Tongue (tissue), 1 donor: ENCODE measurements at regions not wholly inside any gene's neighbourhood (a gene's known extent, or its start where the extent isn't known, plus 50 kb on each side); places are given as distances from the start of the nearest gene placed in this dataset.
"Not testable (repeated sequence)": the region's sequence is repeated elsewhere in the genome, so short reads cannot be mapped to it uniquely, and the experiment has no call there.

Source experiments
- DNase-seq: peaks from one replicate; pipeline ENCODE4 v3.0.0-alpha.2; 2015

DNA sequence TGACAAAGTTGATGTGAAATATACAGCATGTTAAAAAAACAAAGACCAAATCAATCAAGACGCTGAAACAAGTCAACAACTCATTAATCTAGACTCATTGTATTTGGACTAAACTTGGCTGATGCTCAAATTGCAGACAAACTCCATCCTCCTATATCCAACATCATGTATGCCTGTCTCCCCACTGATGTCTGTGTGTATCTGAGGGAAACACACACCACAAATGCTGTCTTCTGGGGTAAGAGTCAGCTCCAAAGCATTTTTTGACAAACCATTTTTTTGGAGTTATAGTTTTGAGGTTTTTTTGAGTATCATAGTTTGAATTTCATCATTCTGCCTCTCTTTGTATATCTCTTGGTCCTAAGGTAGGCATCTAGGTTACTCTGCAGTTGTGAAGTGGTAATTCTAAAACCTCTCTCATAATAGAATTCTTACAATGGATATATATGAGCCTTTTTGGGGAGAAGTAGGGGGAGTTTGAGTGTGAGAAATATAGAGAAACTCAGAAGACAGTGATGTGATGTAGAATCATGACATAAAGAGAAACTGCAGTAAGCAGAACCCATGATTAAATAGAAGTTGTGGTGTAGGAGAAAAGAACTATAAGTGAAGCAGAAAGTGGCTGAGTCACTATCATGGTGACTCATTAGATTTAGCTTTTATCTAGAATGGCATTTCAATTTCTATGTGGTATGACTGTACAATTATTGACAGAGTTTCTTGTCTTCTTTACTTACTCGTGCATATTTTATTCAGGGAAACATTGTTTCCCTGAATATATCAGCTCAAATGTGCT lies 1531.1 kb upstream of the LRRTM3 start:
- no peak for DNase-seq

DNA sequence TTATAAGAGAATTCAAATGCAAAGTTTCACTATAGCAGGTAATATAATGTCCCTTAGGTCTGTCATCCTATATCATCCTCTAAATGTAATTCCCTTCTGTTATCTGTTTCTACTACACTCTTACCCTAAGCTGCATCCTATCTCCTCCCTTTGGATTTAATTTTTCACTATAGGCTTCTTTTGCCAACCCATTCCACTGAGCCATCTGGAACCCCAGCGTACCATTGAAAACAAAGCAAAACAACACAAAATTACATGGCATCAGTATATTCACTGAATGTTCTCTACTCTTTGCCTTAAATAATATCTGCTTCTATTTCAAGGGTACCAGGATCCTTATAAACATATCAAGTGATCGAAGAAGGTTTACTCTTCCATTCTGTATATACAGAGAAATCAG lies 1530.2 kb upstream of the LRRTM3 start:
- no peak for DNase-seq

DNA sequence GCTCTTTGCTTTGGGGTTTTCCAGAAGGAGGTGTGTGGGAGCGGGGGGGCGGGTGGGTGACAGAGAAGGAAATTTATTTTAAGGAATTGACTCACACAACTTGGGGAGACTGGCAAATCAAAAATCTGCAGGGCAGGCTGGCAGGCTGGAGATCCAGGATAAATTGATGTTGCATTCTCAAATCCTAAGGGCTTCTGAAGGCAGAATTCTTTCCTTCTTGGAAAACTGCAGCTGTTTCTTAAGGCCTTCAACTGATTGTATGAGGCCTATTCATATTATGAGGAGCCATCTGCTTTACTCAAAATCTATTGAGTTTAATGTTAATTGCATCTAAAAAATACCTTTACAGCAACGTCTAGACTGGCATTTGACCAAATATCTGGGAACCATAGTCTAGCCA lies 1528.8 kb upstream of the LRRTM3 start:
- DNase-seq: no peak

DNA sequence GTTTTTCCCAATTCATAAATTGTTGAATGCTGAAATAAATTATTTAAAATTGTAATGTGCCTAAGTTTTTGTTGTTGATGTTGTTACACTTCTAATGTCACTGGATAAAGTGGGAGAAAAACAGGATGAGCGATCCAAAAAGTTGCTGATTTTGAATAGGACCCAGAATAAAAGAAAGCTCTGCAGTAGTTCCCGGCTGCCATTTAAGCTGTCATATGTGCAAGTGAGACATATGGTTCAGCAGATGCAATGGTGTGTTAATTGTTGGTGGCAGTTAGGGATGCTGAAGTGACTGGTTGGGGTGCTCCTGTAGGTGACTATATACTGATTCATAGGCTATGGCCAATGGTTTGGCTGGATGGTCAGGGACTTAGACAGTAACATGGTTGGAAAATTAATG lies 1517.4 kb upstream of the LRRTM3 start:
- DNase-seq: no peak

DNA sequence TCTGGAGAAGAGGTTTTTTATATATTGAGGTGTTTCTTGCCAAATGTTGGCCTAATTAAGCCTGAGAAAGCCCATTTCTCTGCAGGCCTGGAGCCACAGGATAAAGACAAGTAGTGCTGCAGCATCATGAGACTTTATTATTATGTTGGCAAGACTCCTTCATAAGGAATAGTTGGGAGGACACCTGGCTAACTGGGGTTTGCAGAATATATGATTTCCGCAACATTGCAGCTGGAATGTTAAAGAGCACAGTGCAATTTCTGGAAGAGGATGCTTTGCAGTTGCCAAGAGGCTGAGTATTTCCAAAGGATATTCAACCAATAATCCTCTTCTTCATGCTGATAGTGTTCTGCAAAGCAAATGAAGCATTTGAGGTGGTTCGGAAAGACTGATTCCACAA lies 1512.8 kb upstream of the LRRTM3 start:
- no peak for DNase-seq

DNA sequence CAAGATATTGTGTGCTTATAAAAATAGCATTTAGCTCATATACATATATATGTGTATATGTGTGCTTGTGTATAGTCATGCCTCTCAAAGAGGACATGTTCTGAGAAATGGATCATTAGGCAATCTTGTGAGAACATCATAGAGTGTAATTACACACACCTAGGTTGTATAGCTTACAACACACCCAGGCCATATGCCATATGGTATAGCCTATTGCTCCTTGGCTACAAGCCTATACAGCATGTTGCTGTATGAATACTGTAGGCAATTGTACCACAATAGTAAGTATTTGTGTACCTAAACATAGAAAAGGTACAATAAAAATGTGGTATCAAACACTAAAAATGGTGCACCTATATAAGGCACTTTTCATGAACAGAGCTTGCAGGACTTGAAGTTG lies 1510.5 kb upstream of the LRRTM3 start:
- DNase-seq: no peak

DNA sequence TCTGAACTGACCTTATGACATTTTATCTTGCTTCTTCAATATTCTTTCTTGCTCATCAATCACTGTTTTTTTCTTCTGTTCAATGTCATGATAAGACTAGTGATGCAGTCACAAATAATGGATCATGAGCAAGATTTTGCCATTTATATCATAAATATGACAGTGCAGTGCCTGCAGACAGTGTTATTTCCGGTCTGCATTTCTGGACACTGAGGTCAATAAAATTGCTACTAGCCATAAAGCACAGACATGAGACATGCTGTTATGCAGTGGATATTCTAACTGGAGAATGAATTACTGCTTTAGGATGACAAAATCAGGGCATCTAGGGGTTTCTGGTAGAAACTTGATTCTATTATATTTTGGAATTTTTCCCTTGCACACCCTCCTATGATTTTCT lies 1509.7 kb upstream of the LRRTM3 start:
- no peak for DNase-seq

DNA sequence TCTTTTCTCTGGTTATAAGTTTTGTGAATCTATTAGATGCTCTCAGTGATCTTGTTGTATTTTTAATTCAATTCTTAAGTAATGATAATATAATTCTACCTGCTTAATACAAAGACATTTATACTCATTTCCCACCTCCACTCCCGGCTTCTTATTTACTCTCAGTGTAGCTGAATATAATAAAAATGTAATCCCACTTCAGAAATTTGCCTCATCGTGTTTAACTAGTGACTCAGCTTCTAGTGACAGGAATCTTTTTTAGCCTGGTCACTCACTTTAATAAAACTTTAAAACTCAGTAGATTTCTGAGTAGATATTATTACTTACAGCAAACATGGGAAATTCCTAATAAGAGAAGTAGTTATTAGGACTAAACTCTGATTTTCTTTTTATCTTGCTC lies 1506.2 kb upstream of the LRRTM3 start:
- DNase-seq: no peak

DNA sequence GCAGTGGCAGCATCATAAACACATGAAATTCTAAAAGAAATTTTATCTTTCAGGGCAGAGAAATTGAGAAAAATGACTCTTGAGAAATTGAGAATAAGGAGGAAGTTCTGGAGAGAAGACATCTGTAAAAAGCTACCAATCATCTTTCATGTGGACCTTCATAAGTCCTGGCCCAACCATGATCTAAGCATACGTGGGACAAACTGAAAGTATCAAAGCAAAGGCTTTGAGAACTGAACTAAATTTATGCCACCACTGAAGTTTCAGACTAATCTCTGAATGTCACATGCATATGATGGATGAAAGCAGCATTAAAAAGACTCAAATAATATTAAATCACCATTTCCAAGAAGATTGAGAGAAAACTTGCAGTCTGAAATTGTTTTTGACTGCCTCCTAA lies 1502.8 kb upstream of the LRRTM3 start:
- no peak for DNase-seq

DNA sequence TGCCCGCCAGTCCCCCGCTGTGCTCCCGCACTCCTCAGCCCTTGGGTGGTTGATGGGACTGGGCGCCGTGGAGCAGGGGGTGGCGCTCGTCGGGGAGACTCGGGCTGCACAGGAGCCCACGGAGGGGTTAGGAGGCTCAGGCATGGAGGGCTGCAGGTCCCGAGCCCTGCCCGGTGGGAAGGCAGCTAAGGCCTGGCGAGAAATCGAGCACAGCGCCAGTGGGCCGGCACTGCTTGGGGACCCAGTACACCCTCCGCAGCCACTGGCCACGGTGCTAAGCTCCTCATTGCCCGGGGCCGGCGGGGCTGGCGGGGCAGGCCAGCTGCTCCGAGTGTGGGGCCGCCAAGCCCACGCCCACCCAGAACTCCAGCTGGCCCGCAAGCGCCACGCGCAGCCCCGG lies 1496.5 kb upstream of the LRRTM3 start:
- DNase-seq: not testable (repeated sequence)

DNA sequence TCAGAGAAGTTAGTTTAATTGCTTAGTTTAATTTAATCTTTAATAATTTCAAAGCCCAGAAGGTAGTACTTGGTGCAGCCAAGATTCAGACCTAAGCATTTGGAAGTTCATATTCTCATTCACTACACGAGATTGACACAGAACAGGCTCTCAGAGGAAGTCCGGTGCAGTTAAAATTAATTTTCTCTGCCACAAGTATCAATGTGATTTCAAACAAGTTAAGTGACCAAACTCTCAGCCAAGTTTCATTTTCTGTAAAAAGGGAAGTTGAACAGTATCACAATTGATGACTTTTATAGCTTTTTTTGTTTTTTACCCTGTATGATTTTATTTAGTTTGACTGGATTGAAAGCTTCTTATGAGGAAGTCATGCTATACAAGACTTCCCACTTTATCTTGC lies 1494.9 kb upstream of the LRRTM3 start:
- DNase-seq: no peak

DNA sequence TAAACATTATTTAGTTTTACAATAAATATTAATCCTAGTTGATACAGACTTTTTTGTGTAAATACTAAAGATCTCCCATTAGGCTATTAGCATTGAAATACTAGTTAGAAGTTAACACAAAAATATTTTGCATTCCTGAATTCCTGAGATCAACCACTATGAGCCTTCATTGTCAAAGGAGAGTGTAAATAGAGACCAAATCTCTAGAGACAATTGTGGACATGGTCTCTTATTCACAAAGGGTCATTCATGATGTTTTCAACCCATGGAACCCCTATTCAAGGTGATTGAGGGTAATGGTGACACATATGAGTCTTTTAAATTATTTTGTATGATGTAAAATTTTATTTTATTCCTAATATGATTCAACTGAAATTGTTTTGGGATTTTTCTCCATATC lies 1454.8 kb upstream of the LRRTM3 start:
- DNase-seq: no peak

DNA sequence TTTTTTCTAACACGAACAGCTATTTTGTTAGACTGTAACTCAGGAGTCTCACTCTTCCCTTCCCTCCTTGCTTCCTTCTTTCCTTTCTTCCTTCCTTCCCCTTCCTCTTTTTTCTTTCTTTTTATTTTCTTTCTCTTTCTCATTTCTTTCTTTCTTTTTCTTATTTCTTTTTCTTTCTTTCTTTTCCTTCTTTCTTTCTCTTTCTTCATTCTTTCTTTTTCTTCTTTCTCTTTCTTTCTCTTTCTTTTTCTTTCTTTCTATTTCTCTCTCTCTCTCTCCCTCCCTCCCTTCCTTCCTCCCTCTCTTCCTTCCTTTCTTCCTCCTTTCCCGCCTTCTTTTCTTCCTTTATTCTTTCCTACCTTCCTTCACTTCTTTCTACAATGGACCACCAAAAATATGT lies 1443.0 kb upstream of the LRRTM3 start:
- no peak for DNase-seq

DNA sequence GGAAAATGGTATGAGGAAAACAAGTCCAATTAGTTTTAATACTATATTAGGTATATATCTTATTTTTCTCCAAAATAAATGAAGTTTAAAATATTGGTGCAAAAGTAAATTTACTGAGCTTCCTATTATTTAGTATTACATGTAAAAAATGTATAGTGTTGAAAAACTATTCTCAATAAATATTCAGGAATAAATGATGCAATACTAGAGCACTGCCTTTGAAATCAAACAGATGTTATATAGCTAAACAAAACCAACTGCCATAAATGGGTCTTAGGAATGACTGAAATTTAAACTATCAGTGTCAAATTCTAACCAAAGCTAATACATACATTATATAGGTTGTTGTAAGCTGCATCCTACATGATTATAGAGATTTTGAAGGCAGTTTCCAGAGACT lies 1434.0 kb upstream of the LRRTM3 start:
- no peak for DNase-seq

DNA sequence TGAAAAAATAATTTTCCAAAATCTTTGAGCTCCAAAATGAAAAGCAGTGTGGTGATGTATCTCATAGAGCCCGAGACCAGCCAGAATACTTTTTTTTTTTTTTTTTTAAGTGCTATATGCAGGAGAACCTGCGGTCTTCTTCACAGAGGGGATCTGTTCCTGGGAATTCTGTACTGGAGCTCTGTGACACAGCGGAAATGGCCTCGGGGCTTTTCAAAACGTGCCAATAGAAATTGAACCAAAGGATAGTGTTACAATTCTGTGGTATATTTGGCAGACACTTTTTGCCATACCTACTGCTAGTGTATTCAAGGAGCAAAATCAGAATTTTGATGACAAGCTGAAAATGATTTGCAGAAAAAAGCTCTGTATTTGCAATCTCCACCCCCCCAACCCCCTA lies 1429.3 kb upstream of the LRRTM3 start:
- DNase-seq: no peak

DNA sequence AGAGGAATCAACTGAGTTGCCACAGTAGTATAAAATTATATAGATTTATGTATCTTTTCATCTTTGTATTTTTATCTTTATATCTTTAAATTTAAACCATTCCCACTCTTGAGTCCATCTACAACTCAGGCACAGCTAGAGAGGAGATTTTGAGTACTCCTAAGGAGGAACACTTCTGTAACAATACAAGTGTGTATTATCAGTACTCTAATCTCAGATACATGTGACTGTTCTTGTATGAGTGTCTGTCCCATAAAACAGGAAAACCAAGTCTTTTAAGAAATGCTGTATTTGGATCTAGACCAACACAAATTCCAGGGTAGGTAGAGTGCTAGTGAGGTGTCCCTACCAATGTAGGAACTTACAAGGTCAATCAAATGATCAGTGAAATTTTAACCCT lies 1428.0 kb upstream of the LRRTM3 start:
- no peak for DNase-seq

DNA sequence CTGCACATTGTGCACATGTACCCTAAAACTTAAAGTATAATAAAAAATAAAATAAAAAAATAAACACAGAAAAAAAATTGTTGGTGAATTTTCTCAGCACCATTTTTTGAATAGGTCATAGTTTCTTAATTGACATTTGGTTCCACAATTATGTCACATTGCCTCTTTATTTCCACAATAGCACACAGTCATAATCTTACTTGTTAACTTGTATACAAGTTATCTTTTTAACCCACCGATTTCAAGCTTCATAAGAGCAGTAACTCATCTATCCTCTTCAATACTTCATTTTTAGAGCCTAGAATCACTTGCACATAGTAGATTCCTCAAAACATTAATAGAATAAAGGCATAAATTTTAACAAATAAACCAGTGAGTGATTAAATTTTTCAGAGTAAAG lies 1425.1 kb upstream of the LRRTM3 start:
- no peak for DNase-seq

DNA sequence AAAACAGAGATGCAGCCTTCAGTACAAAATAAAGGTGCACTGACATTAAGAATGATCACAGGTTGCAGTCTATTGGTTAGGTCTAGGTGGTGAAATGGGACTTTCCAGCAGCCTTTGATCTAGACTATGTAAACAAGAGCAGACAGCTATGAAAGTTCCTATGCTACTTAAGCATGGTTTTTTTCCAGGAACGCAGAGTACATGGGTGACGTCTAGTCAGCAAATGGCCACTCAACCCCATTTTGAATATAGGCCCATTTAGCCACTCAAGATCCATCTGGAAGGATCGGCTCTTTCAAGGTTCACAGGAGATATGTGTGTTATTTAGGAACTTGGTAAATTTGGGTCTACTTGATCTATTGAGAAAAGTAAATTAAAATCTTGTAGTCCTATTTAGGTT lies 1424.6 kb upstream of the LRRTM3 start:
- DNase-seq: no peak

DNA sequence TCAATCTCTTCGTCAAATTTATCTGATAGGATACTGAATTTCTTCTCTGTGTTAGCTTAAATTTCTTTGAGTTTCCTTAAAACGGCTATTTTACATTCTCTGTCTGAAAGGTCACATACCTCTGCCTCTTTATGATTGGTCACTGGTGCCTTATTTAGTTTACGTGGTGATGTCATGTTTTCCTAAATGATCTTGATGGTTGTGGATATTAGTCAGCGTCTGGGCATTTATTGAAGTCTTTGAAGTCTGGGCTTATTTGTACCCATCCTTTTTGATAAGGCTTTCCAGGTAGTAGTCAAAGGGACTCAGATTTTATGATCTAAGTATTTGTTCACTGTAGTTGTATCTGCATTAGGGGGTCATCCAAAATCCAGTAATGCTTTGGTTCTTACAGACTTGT lies 1407.5 kb upstream of the LRRTM3 start:
- DNase-seq: no peak

DNA sequence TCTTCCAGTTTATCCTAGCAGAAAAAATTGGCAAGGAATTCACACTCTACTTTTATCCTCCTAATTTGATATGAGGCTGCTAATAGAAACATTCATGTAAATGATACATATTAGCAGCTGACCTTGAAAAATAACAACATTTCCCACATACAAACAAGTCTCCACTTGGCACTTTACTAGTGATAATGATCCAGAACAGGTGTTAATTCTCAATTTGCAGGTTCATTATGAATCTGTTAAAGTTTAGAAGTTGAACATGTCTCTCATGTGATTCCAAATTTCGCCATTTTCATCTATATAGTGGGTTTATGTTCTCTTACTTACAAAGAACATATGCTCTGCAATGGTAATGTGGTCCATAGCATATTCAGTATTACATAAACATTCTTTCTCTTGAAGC lies 1396.8 kb upstream of the LRRTM3 start:
- no peak for DNase-seq

DNA sequence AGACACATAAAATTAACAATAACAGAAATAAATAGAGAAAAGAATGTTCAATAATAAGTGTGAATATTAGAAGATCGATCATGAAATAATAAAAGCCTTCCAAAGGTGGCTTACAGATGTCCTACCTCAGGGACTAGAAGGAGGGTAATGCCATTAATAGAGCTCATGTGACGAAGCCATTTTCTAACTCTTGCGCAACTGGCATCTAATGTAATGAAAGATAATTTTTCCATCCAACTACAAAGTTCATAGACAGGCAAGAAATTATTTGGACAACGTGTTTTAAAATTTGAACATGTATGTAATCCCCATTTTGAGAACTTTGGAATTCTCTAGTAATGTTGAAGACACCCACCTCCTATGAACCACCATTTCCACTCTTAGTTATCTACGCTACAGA lies 1394.3 kb upstream of the LRRTM3 start:
- no peak for DNase-seq

DNA sequence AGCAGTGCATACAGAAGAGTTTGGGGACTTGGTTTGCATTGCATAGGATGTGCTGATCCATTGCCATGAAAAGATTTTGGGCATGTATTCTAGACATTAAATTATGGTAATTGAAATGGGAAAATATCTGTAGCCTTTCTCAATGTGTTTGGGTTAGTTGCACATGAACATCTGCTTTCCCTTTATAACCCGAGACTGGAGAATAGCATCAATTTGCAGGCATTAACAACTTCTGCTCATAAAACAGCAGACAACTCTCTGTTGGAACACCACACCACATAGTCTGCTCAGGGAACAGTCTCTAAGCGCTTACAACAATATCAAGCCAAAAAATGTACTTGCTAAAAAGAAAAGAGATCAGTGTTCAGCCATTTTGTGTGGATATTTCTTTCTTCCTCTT lies 1391.1 kb upstream of the LRRTM3 start:
- no peak for DNase-seq

DNA sequence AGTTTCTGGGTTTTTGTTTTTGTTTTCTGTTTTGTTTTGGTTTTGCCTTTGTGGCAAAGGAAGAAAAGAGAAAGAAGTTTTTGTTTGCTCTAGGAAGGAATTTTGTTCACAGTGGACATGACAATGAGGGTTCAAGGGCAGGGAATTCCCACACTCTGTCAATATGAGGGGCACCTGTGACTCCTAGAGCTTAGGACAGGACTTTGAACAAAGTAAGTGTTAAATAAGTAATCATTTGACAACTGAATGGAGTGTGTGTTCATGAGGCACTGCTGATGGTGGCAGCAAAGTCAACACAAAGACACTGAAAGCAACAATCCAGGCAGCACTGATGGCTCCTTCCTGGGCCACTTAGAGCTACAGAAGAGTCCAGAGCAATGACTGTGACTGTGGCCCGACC lies 1381.1 kb upstream of the LRRTM3 start:
- DNase-seq: no peak

DNA sequence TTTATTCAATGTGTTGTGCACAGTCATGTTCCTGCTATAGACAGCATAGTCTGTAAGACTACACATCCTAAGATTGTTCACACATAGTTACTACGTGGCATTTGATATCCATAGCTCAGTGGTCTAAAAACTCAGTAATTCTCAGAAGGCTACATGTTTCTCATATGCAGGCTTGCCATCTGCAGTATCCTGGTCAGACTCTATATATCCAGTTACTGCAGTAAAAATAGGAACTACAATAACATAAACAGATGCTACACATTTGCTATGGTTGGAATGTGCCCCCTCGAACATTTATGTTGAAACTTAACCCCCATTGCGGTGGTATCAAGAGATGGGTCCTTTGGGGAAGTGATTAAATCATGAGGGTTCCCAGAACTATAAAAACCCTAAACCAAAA lies 1377.8 kb upstream of the LRRTM3 start:
- DNase-seq: peak; percentile 69

DNA sequence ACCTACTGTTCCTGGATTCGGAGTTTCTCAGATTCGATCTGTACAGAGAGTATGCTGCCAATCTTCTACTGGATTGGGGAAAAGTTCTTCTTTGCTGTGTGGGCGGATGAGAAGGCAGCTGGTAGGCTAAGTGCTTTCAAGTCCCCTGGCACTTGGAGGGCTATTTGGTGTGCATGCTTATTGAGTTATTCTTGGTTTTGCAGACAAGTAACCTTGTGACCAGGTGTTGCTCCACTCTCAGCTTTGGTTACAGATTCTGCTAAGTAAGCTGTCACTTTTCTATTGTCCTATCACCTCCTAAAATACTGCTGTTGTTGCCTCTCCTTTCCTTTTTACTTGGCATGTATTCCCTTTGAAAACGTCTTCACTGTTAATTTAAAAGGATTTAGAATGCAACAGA lies 1375.1 kb upstream of the LRRTM3 start:
- peak; percentile 35 for DNase-seq
